GM12878 (cell line): ENCODE measurements at regions not wholly inside any gene's neighbourhood (a gene's known extent, or its start where the extent isn't known, plus 50 kb on each side); places are given as distances from the start of the nearest gene placed in this dataset.

Source experiments
- CTCF ChIP-seq, 3 experiments: IDR thresholded peaks in 2 of 3; conservative IDR thresholded peaks in 1 of 3; 2 replicates each; pipeline ENCODE4 v1.5.1; 2011; ENCODE audit warnings: low read depth in 3 of 3, low read length in 3 of 3, mild to moderate bottlenecking in 3 of 3, control low read depth in 2 of 3, moderate library complexity in 2 of 3, inconsistent platforms in 1 of 3, mixed read lengths in 1 of 3; ENCODE audit not compliant: control insufficient read depth in 2 of 3, insufficient read depth in 1 of 3; ENCODE audit errors: extremely low read depth in 1 of 3
- EZH2 ChIP-seq: IDR thresholded peaks from 2 replicates; pipeline ENCODE4 v1.6.1; 2012; ENCODE audit warnings: low read depth, mild to moderate bottlenecking, control low read depth, inconsistent platforms, low read length, borderline replicate concordance; ENCODE audit not compliant: control insufficient read depth
- HCFC1 ChIP-seq: fragments of 150-350 bp; IDR thresholded peaks from 2 replicates; pipeline ENCODE4 v1.6.1; 2014; ENCODE audit warnings: low read length
- HDAC2 ChIP-seq: fragments of 200-600 bp; sonication (generic); IDR thresholded peaks from 2 replicates; pipeline ENCODE4 v1.6.1; 2017
- HDAC6 ChIP-seq: fragments of 200-600 bp; sonication (generic); IDR thresholded peaks from one replicate; pipeline ENCODE4 v1.8.0; 2017; ENCODE audit warnings: antibody characterized with exemption; ENCODE audit not compliant: unreplicated experiment
- IRF4 ChIP-seq: IDR thresholded peaks from 2 replicates; pipeline ENCODE4 v1.6.1; 2011; ENCODE audit warnings: low read depth, low read length
- MEF2A ChIP-seq: IDR thresholded peaks from 2 replicates; pipeline ENCODE4 v1.6.1; 2011; ENCODE audit warnings: low read depth, mild to moderate bottlenecking, low read length, moderate library complexity; ENCODE audit not compliant: insufficient read depth
- SMAD5 ChIP-seq: IDR thresholded peaks from 2 replicates; pipeline ENCODE4 v1.6.1; 2016; ENCODE audit warnings: antibody characterized with exemption, low read depth
- TCF3 ChIP-seq: IDR thresholded peaks from 2 replicates; pipeline ENCODE4 v1.6.1; 2012; ENCODE audit warnings: low read depth, mild to moderate bottlenecking, low read length, borderline replicate concordance; ENCODE audit not compliant: insufficient read depth
- ZNF592 ChIP-seq: fragments of 450-650 bp; IDR thresholded peaks from 2 replicates; pipeline ENCODE4 v1.6.1; 2017; ENCODE audit warnings: mild to moderate bottlenecking, moderate library complexity

DNA sequence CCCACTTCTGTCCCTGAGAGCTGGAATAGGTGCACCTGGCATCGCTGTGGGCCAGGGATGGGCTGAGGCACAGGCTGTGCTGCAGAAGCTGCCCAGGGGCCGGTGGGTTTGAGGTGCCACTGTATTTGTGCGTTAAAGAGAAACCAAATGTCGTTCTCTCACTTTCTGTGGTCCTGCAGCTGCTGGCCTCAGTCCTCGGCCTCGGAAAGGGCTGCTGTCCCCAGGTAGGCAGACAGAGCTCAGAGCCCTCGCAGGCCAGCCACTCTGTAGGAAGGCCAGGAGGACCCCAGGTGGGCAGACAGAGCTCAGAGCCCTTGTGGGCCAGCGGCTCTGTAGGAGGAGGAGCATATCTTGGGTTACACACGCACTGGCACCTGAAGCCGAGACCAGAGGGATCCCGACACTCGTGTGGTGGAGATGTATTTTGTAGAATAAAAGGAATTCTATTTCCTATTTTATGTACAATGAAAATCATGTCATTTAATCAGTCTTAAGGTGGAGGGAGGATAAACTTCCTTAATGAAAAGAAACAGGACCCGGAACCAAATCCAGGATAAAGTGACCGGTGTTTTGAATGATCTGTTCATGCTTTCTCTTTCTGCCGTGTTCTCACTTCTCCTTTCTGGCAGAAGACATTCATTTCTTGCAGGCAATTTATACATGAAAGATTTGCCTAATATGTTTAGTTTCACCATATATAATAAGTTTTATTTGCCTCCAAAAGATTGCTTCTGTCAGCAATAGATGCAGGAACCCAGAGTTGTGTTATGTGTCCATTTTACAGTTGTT is 54.4 kb upstream of the HGFAC start (continued):
- TF ChIP-seq TCF3 (no peak), HCFC1 (no peak), SMAD5 (no peak), EZH2 (no peak), IRF4 (peak; percentile 89), MEF2A (0 out of 2 replicates have a peak, but pooled peaks have one; percentile 33), HDAC2 (no peak), ZNF592 (0 out of 2 replicates have a peak, but pooled peaks have one; percentile 28), CTCF (IDR thresholded peaks at IDR 0.05 in 2 of 3, conservative IDR thresholded peaks at IDR 0.05 in 1 of 3; ENCODE audit: control insufficient read depth in 2 of 3, extremely low read depth in 1 of 3, insufficient read depth in 1 of 3, low read depth in 3 of 3, low read length in 3 of 3) (no peak), HDAC6 (no peak)
- TF ChIP-seq, all 136 proteins: peak for 31
